Thoracic aorta (tissue), 2 donors: ENCODE measurements at regions not wholly inside any gene's neighbourhood (a gene's known extent, or its start where the extent isn't known, plus 50 kb on each side); places are given as distances from the start of the nearest gene placed in this dataset.

Source experiments
- ATAC-seq: fragments of 150-250 bp; one replicate; pipeline ENCODE4 v1.8.0; 2017; ENCODE audit warnings: low read depth; ENCODE audit not compliant: insufficient number of reproducible peaks, low FRiP score
- DNase-seq: peaks from one replicate; pipeline ENCODE4 v3.0.0-alpha.2; 2020; ENCODE audit warnings: low spot score
- H3K27ac ChIP-seq, 2 donors: fragments of 200-600 bp; sonication (generic); 1 replicate in 1 of 2; 2 replicates in 1 of 2; pipeline ENCODE4 v1.5.1; 2016; ENCODE audit warnings: mild to moderate bottlenecking in 2 of 2, moderate library complexity in 2 of 2
- H3K27me3 ChIP-seq: fragments of 200-600 bp; sonication (generic); replicated peaks from 2 replicates; pipeline ENCODE4 v1.6.0; 2016; ENCODE audit warnings: mild to moderate bottlenecking; ENCODE audit not compliant: insufficient read depth
- H3K36me3 ChIP-seq: fragments of 200-600 bp; sonication (generic); one replicate; pipeline ENCODE4 v1.5.1; 2016
- H3K4me1 ChIP-seq, 2 donors: fragments of 200-600 bp; sonication (generic); 1 replicate in 1 of 2; 2 replicates in 1 of 2; pipeline versions ENCODE4 v1.5.1 to v1.6.0; 2016; ENCODE audit warnings: low read depth in 2 of 2, mild to moderate bottlenecking in 1 of 2; ENCODE audit not compliant: control insufficient read depth in 1 of 2
- H3K4me3 ChIP-seq: fragments of 200-600 bp; sonication (generic); 2 replicates; pipeline ENCODE4 v1.5.1; 2016; ENCODE audit warnings: mild to moderate bottlenecking
- H3K9me3 ChIP-seq: fragments of 200-600 bp; sonication (generic); 2 replicates; pipeline ENCODE4 v1.5.1; 2016
- CTCF ChIP-seq: fragments of 200-600 bp; sonication (generic); IDR thresholded peaks from one replicate; pipeline ENCODE4 v1.5.1; 2019; ENCODE audit warnings: antibody characterized with exemption

GRCh38 chr4:154041640-154042039 lies 252.8 kb upstream of the SFRP2 start:
- DNase-seq (no peak), ATAC-seq (no peak)
- no peaks in the 10 kb centered on the region for H3K4me1 ChIP-seq
- no peak overlapping the region for H3K27ac ChIP-seq
- H3K27me3 ChIP-seq: no peaks in the 10 kb centered on the region
- H3K36me3 ChIP-seq: no peaks in the 10 kb centered on the region
- no peaks in the 10 kb centered on the region for H3K9me3 ChIP-seq
- H3K4me3 ChIP-seq: no peak overlapping the region
- TF ChIP-seq CTCF: no peak

DNA sequence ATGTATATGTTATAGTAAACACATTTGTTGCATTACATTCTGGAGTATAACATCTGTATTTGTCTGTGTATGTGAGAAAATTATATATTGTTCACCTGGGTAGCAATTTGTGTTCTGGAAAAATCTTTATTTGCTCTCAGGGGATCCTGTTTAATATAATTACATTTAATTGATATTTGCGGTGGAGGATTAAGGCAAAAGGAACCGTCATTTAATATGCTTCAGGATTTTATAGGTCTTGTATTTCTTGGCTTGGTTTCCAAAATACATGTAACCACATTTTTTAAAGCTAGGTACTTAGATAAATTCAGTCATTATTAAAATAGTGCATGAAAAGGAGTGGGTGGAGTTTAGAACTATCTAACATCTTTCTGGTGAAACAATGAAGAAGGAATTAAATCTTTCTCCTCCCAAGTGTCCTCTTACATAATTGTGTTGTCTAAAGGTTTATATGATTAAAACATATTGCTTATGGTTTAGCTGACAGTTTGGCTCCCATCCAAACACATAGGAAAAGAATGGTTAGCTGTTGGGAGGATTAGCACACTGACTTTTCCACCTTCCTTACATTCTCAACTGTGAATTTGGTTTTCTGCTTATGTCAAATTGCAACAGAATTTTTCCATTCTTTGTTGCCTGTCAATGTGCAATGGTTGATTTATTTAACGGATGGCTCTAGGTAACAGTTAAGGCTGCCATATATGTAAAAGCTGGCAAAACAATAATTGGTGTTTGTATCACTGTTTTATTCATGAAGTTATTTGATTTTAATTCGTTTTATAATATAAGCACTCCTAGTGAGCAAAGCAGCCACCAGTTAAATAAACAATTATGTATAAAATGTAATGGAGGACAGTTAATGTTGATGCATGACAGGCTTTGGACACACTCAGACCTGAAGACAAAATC lies 250.8 kb upstream of the SFRP2 start:
- no peaks in the 10 kb centered on the region for H3K9me3 ChIP-seq
- no peak for TF ChIP-seq CTCF
- DNase-seq: no peak
- H3K4me1 ChIP-seq: no peaks in the 10 kb centered on the region
- no peak overlapping the region for H3K4me3 ChIP-seq
- no peaks in the 10 kb centered on the region for H3K36me3 ChIP-seq
- no peak overlapping the region for H3K27ac ChIP-seq
- H3K27me3 ChIP-seq: no peaks in the 10 kb centered on the region
- no peak for ATAC-seq

DNA sequence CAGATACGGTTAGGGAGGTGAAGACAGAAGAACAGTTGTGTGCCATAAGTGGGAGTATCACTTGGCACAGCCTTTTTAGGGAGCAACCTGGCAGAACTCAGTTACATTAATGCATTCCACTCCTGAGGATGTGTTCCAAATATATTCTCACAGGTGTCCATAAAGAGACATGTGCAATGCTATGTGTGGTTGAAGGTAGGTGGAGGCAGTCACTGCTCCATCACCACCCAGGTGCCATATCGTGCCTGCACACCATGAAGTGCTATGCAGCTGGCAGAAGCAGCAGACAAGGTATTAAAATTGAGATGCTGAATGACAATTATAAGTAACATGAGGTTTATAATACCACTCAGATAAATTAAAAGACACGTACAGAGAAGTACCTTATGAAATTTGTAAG lies 248.0 kb upstream of the SFRP2 start:
- no peaks in the 10 kb centered on the region for H3K36me3 ChIP-seq
- no peak overlapping the region for H3K27ac ChIP-seq
- no peaks in the 10 kb centered on the region for H3K9me3 ChIP-seq
- no peak for TF ChIP-seq CTCF
- ATAC-seq: no peak
- no peaks in the 10 kb centered on the region for H3K27me3 ChIP-seq
- H3K4me3 ChIP-seq: no peak overlapping the region
- DNase-seq: no peak
- no peaks in the 10 kb centered on the region for H3K4me1 ChIP-seq

- Histone ChIP-seq H3K36me3 (no peaks in the 10 kb centered on the region), H3K4me3 (no peak overlapping the region), H3K9me3 (no peaks in the 10 kb centered on the region), H3K27me3 (no peaks in the 10 kb centered on the region), H3K4me1 (no peaks in the 10 kb centered on the region), H3K27ac (no peak overlapping the region)
- ATAC-seq (no peak), DNase-seq (no peak)
- TF ChIP-seq CTCF: no peak
These were observed 246.5 kb upstream of the SFRP2 start for GRCh38 chr4:154035341-154035740.

GRCh38 chr4:154033921-154034320 lies 245.0 kb upstream of the SFRP2 start:
- Histone ChIP-seq H3K36me3 (no peaks in the 10 kb centered on the region), H3K9me3 (no peaks in the 10 kb centered on the region), H3K27me3 (no peaks in the 10 kb centered on the region), H3K4me1 (no peaks in the 10 kb centered on the region), H3K4me3 (no peak overlapping the region), H3K27ac (no peak overlapping the region)
- DNase-seq (no peak), ATAC-seq (no peak)
- TF ChIP-seq CTCF: no peak
